ENCODE measurements at regions not wholly inside any gene's neighbourhood (a gene's known extent, or its start where the extent isn't known, plus 50 kb on each side); places are given as distances from the start of the nearest gene placed in this dataset.

DNA sequence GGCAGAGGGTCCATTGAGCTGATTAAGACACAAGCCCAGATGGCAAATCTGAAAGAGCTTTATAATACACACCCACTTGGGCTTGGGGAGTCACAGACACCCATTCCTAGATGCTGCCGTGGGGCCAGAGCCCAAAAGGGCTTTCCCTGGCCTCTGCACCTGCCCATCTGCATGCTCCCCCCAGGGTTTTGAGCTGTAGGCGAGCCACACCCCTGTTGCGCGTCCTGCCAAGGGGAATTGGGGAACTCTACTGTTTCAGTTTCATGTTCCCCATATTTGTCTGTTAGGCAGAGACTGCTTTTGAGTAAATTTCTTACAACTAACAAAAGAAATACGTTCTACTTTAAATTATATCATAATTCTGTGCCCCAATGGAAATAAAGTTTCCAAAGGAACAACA, 52.9 kb upstream of the FNDC1 start:
- TF ChIP-seq, protein P1, sequence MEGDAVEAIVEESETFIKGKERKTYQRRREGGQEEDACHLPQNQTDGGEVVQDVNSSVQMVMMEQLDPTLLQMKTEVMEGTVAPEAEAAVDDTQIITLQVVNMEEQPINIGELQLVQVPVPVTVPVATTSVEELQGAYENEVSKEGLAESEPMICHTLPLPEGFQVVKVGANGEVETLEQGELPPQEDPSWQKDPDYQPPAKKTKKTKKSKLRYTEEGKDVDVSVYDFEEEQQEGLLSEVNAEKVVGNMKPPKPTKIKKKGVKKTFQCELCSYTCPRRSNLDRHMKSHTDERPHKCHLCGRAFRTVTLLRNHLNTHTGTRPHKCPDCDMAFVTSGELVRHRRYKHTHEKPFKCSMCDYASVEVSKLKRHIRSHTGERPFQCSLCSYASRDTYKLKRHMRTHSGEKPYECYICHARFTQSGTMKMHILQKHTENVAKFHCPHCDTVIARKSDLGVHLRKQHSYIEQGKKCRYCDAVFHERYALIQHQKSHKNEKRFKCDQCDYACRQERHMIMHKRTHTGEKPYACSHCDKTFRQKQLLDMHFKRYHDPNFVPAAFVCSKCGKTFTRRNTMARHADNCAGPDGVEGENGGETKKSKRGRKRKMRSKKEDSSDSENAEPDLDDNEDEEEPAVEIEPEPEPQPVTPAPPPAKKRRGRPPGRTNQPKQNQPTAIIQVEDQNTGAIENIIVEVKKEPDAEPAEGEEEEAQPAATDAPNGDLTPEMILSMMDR (IDR thresholded peaks at IDR 0.05; ENCODE audit: low read length) = no peak
- TF ChIP-seq EZH2 (IDR thresholded peaks at IDR 0.05; ENCODE audit: borderline replicate concordance, low read length) = no peak
